Lower leg skin (tissue), 4 donors: ENCODE measurements at regions not wholly inside any gene's neighbourhood (a gene's known extent, or its start where the extent isn't known, plus 50 kb on each side); places are given as distances from the start of the nearest gene placed in this dataset.

Source experiments
- DNase-seq, 2 donors: peaks; one replicate each; pipeline ENCODE4 v3.0.0-alpha.2; 2019; ENCODE audit warnings: low spot score in 2 of 2
- H3K4me3 ChIP-seq: fragments of 200-600 bp; sonication (generic); 2 replicates; pipeline ENCODE4 v1.5.1; 2017; ENCODE audit warnings: mild to moderate bottlenecking, low read depth; ENCODE audit not compliant: poor library complexity, severe bottlenecking
- CTCF ChIP-seq, 3 donors: fragments of 450-650 bp; IDR thresholded peaks; one replicate each; pipeline ENCODE4 v1.5.1; 2016; ENCODE audit warnings: antibody characterized with exemption in 3 of 3, mild to moderate bottlenecking in 3 of 3, moderate library complexity in 2 of 3
- POLR2A ChIP-seq, 2 donors: fragments of 450-650 bp; IDR thresholded peaks; one replicate each; pipeline ENCODE4 v1.6.1; 2016 to 2017; ENCODE audit warnings: antibody characterized with exemption in 2 of 2, mild to moderate bottlenecking in 1 of 2, moderate library complexity in 1 of 2
- WGBS, 2 donors: methylation state at CpG; one replicate each; pipeline ENCODE4 v1.1.5; 2018; 5-methylcytosine and 5-hydroxymethylcytosine counted together
- intact Hi-C: fragments of 100-400 bp; cut with DNase I; formaldehyde crosslinking; loops from one replicate; pipeline ENCODE4 v1.15.0; 2023; ENCODE audit warnings: low total_unique reads

GRCh38 chr5:21672911-21673310, 1180.2 kb downstream of the CDH12 start:
- TF ChIP-seq CTCF (IDR thresholded peaks at IDR 0.05) (no peak), POLR2A (IDR thresholded peaks at IDR 0.05) (no peak)
- no peak for DNase-seq
- intact Hi-C loops = no loop called here
- WGBS, 2 donors = 44 to 54% methylated on average over 1 of the region's 1 CpG
- no peak overlapping the region for H3K4me3 ChIP-seq

- no peak for DNase-seq
- TF ChIP-seq POLR2A (IDR thresholded peaks at IDR 0.05) (no peak), CTCF (IDR thresholded peaks at IDR 0.05) (no peak)
- no peak overlapping the region for H3K4me3 ChIP-seq
- intact Hi-C loops = no loop called here
These were observed 1180.8 kb downstream of the CDH12 start for GRCh38 chr5:21672360-21672759.

- WGBS, 2 donors = 38 to 46% methylated on average over 2 of the region's 2 CpGs
- no peak for TF ChIP-seq CTCF (IDR thresholded peaks at IDR 0.05)
- no peak for TF ChIP-seq POLR2A (IDR thresholded peaks at IDR 0.05)
These were observed 1187.6 kb downstream of the CDH12 start for GRCh38 chr5:21665524-21665923.

GRCh38 chr5:21663082-21663481, 1190.1 kb downstream of the CDH12 start:
- no peak for DNase-seq
- intact Hi-C loops = no loop called here
- no peak overlapping the region for H3K4me3 ChIP-seq
- TF ChIP-seq CTCF (IDR thresholded peaks at IDR 0.05) (no peak), POLR2A (IDR thresholded peaks at IDR 0.05) (no peak)
- WGBS, 2 donors = 73 to 86% methylated on average over 2 of the region's 2 CpGs

More at GRCh38 chr5:21665524-21665923, 1187.6 kb downstream of the CDH12 start:
- no peak overlapping the region for H3K4me3 ChIP-seq
- intact Hi-C loops = no loop called here
- DNase-seq = no peak

- H3K4me3 ChIP-seq = no peak overlapping the region
- TF ChIP-seq CTCF (IDR thresholded peaks at IDR 0.05) = no peak
- no peak for TF ChIP-seq POLR2A (IDR thresholded peaks at IDR 0.05)
- intact Hi-C loops = no loop called here
- WGBS, 2 donors = 62 to 70% methylated on average over 2 of the region's 2 CpGs
- no peak for DNase-seq
These were observed 1192.0 kb downstream of the CDH12 start for GRCh38 chr5:21661184-21661583.

GRCh38 chr5:21654556-21654955, 1198.6 kb downstream of the CDH12 start:
- 79 to 81% methylated on average over 2 of the region's 2 CpGs for WGBS, 2 donors
- intact Hi-C loops = no loop called here

More at GRCh38 chr5:21654556-21654955, 1198.6 kb downstream of the CDH12 start:
- no peak for TF ChIP-seq POLR2A (IDR thresholded peaks at IDR 0.05)
- TF ChIP-seq CTCF (IDR thresholded peaks at IDR 0.05) = no peak
- no peak for DNase-seq
- H3K4me3 ChIP-seq = no peak overlapping the region
